HEK293T (cell line): ENCODE measurements at regions not wholly inside any gene's neighbourhood (a gene's known extent, or its start where the extent isn't known, plus 50 kb on each side); places are given as distances from the start of the nearest gene placed in this dataset.

Source experiments
- CTCF ChIA-PET: fragments of 350-600 bp; formaldehyde crosslinking; extraction: SDS; loops from one replicate; lab custom pipeline; 2021; ENCODE audit warnings: antibody characterized with exemption, inconsistent platforms; lab: Yijun Ruan, JAX
- POLR2A ChIA-PET: fragments of 350-600 bp; formaldehyde crosslinking; extraction: SDS; loops from one replicate; lab custom pipeline; 2020; ENCODE audit warnings: antibody characterized with exemption, inconsistent platforms; lab: Yijun Ruan, JAX
- DNase-seq: peaks from one replicate; pipeline ENCODE4 v3.0.0; 2012; ENCODE audit warnings: mixed read lengths; ENCODE audit errors: extremely low spot score
- ARNT ChIP-seq: fragments of 450-650 bp; IDR thresholded peaks from 2 replicates; pipeline ENCODE4 v1.6.1; 2017; ENCODE audit warnings: mild to moderate bottlenecking
- BHLHE40 ChIP-seq: fragments of 450-650 bp; IDR thresholded peaks from 2 replicates; pipeline ENCODE4 v1.6.1; 2016; ENCODE audit warnings: mild to moderate bottlenecking, moderate library complexity, borderline replicate concordance
- CTBP1 ChIP-seq: fragments of 450-650 bp; IDR thresholded peaks from 2 replicates; pipeline ENCODE4 v1.6.1; 2016; ENCODE audit warnings: borderline replicate concordance
- ELF4 ChIP-seq: fragments of 450-650 bp; IDR thresholded peaks from 2 replicates; pipeline ENCODE4 v1.6.1; 2017; ENCODE audit warnings: antibody characterized with exemption
- FOXA1 ChIP-seq: fragments of 450-650 bp; IDR thresholded peaks from 2 replicates; pipeline ENCODE4 v1.6.1; 2016; ENCODE audit warnings: mild to moderate bottlenecking
- FOXK2 ChIP-seq: fragments of 450-650 bp; IDR thresholded peaks from 2 replicates; pipeline ENCODE4 v1.6.1; 2016; ENCODE audit warnings: mild to moderate bottlenecking
- FOXM1 ChIP-seq: fragments of 450-650 bp; IDR thresholded peaks from 2 replicates; pipeline ENCODE4 v1.6.1; 2017; ENCODE audit warnings: mild to moderate bottlenecking, borderline replicate concordance
- HDGF ChIP-seq: fragments of 450-650 bp; IDR thresholded peaks from 2 replicates; pipeline ENCODE4 v1.6.1; 2017; ENCODE audit warnings: antibody characterized with exemption, borderline replicate concordance
- L3MBTL2 ChIP-seq: fragments of 450-650 bp; conservative IDR thresholded peaks from 2 replicates; pipeline ENCODE4 v1.6.1; 2016; ENCODE audit warnings: mild to moderate bottlenecking
- LEF1 ChIP-seq: fragments of 450-650 bp; IDR thresholded peaks from 2 replicates; pipeline ENCODE4 v1.6.1; 2017; ENCODE audit warnings: mild to moderate bottlenecking, borderline replicate concordance
- NFRKB ChIP-seq: fragments of 450-650 bp; IDR thresholded peaks from 2 replicates; pipeline ENCODE4 v1.6.1; 2016; ENCODE audit warnings: mild to moderate bottlenecking, moderate library complexity
- PKNOX1 ChIP-seq: fragments of 450-650 bp; IDR thresholded peaks from 2 replicates; pipeline ENCODE4 v1.6.1; 2016
- SP1 ChIP-seq: fragments of 450-650 bp; IDR thresholded peaks from 2 replicates; pipeline ENCODE4 v1.6.1; 2017
- SUZ12 ChIP-seq: fragments of 450-650 bp; IDR thresholded peaks from 2 replicates; pipeline ENCODE4 v1.6.1; 2016; ENCODE audit warnings: mild to moderate bottlenecking
- TARDBP ChIP-seq: fragments of 450-650 bp; IDR thresholded peaks from 2 replicates; pipeline ENCODE4 v1.6.1; 2016
- ZNF384 ChIP-seq: fragments of 450-650 bp; IDR thresholded peaks from 2 replicates; pipeline ENCODE4 v1.6.1; 2016

- TF ChIP-seq SP1 (no peak), FOXA1 (no peak), NFRKB (no peak), CTBP1 (no peak), FOXK2 (no peak), BHLHE40 (no peak), ELF4 (no peak), ZNF384 (no peak), FOXM1 (no peak), PKNOX1 (no peak), ARNT (no peak), SUZ12 (no peak)
- no peak for DNase-seq
- ChIA-PET POLR2A (no interaction called here), CTCF (no interaction called here)
Observed at GRCh38 chrX:124507246-124507645, 160.9 kb downstream of the SH2D1A start.

- DNase-seq = no peak
- CTCF ChIA-PET = no interaction called here
- POLR2A ChIA-PET = no interaction called here
- TF ChIP-seq LEF1 (no peak), PKNOX1 (no peak), FOXA1 (no peak), L3MBTL2 (no peak), SUZ12 (no peak), ARNT (no peak), ZNF384 (no peak), TARDBP (no peak), HDGF (no peak), FOXM1 (no peak), NFRKB (no peak), CTBP1 (no peak), ELF4 (no peak), FOXK2 (no peak), BHLHE40 (no peak), SP1 (no peak)
Observed at GRCh38 chrX:124518885-124519284, 172.5 kb downstream of the SH2D1A start.

GRCh38 chrX:124524852-124525251 lies 178.5 kb downstream of the SH2D1A start:
- ChIA-PET CTCF (no interaction called here), POLR2A (no interaction called here)
- no peak for DNase-seq
- no peak for TF ChIP-seq SP1
- TF ChIP-seq PKNOX1 = no peak
- TF ChIP-seq ARNT = no peak

- ChIA-PET POLR2A (no interaction called here), CTCF (no interaction called here)
- TF ChIP-seq LEF1 (no peak), FOXA1 (no peak), SP1 (no peak), SUZ12 (no peak), NFRKB (no peak)
Observed at GRCh38 chrX:124529786-124530185, 183.4 kb downstream of the SH2D1A start.

GRCh38 chrX:124530803-124531202 lies 184.4 kb downstream of the SH2D1A start:
- no peak for DNase-seq
- no peak for TF ChIP-seq FOXM1
- no peak for TF ChIP-seq FOXA1
- no peak for TF ChIP-seq TARDBP
- TF ChIP-seq FOXK2 = no peak
- no peak for TF ChIP-seq HDGF
- TF ChIP-seq NFRKB = no peak
- no peak for TF ChIP-seq PKNOX1
- no peak for TF ChIP-seq BHLHE40
- no peak for TF ChIP-seq SUZ12
- TF ChIP-seq L3MBTL2 = no peak
- TF ChIP-seq SP1 = no peak
- no peak for TF ChIP-seq CTBP1
- no peak for TF ChIP-seq ZNF384
- no peak for TF ChIP-seq LEF1
- no peak for TF ChIP-seq ELF4
- no peak for TF ChIP-seq ARNT
- CTCF ChIA-PET = interaction anchor here (0.6 kb wide), 1 partner anchor 176 kb away, joined by 3 read pairs; no protein-coding TSS in a partner anchor
- POLR2A ChIA-PET = no interaction called here

More at GRCh38 chrX:124529786-124530185, 183.4 kb downstream of the SH2D1A start:
- no peak for DNase-seq

- no peak for DNase-seq
- TF ChIP-seq SUZ12 = no peak
- TF ChIP-seq L3MBTL2 = no peak
- no peak for TF ChIP-seq CTBP1
- TF ChIP-seq PKNOX1 = no peak
- TF ChIP-seq BHLHE40 = no peak
- TF ChIP-seq ELF4 = no peak
- POLR2A ChIA-PET = no interaction called here
- CTCF ChIA-PET = no interaction called here
Observed at GRCh38 chrX:124534536-124534935, 188.2 kb downstream of the SH2D1A start.
